ENCODE measurements at regions not wholly inside any gene's neighbourhood (a gene's known extent, or its start where the extent isn't known, plus 50 kb on each side); places are given as distances from the start of the nearest gene placed in this dataset.

GRCh38 chr7:41816111-41816510 is 113.2 kb upstream of the INHBA start:
- TF ChIP-seq EZH2phosphoT487 (IDR thresholded peaks at IDR 0.05; ENCODE audit: low read depth) = no peak
- TF ChIP-seq, protein P1, sequence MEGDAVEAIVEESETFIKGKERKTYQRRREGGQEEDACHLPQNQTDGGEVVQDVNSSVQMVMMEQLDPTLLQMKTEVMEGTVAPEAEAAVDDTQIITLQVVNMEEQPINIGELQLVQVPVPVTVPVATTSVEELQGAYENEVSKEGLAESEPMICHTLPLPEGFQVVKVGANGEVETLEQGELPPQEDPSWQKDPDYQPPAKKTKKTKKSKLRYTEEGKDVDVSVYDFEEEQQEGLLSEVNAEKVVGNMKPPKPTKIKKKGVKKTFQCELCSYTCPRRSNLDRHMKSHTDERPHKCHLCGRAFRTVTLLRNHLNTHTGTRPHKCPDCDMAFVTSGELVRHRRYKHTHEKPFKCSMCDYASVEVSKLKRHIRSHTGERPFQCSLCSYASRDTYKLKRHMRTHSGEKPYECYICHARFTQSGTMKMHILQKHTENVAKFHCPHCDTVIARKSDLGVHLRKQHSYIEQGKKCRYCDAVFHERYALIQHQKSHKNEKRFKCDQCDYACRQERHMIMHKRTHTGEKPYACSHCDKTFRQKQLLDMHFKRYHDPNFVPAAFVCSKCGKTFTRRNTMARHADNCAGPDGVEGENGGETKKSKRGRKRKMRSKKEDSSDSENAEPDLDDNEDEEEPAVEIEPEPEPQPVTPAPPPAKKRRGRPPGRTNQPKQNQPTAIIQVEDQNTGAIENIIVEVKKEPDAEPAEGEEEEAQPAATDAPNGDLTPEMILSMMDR (IDR thresholded peaks at IDR 0.05; ENCODE audit: low read depth, low read length) = no peak
